Ramos (cell line): ENCODE measurements at regions not wholly inside any gene's neighbourhood (a gene's known extent, or its start where the extent isn't known, plus 50 kb on each side); places are given as distances from the start of the nearest gene placed in this dataset.

ENCODE experiments used
- in situ Hi-C: fragments of 300-500 bp; cut with MboI; formaldehyde crosslinking; loops from one replicate; pipeline ENCODE4 v1.14.3; 2022; ENCODE audit warnings: low sequenced_read_pairs; ENCODE audit not compliant: unreplicated experiment

- in situ Hi-C loops: no loop called here
These were observed 142.2 kb downstream of the PHETA1 start for GRCh38 chr12:111226680-111227079.

GRCh38 chr12:111225307-111225706 is 143.6 kb downstream of the PHETA1 start:
- in situ Hi-C loops: no loop called here

- in situ Hi-C loops: no loop called here
These were observed 144.5 kb downstream of the PHETA1 start for GRCh38 chr12:111224186-111225066.

GRCh38 chr12:111222523-111222922 is 146.4 kb downstream of the PHETA1 start:
- in situ Hi-C loops: no loop called here

GRCh38 chr12:111222027-111222414 is 146.9 kb downstream of the PHETA1 start:
- in situ Hi-C loops: no loop called here

- in situ Hi-C loops: no loop called here
These were observed 147.6 kb downstream of the PHETA1 start for GRCh38 chr12:111221062-111222026.

GRCh38 chr12:111220363-111220762 is 148.5 kb downstream of the PHETA1 start:
- in situ Hi-C loops: no loop called here

GRCh38 chr12:111219440-111219839 is 149.5 kb downstream of the PHETA1 start:
- in situ Hi-C loops: no loop called here

GRCh38 chr12:111218499-111218898 is 150.4 kb downstream of the PHETA1 start:
- in situ Hi-C loops: no loop called here

- in situ Hi-C loops: no loop called here
These were observed 152.3 kb downstream of the PHETA1 start for GRCh38 chr12:111216387-111217159.

- in situ Hi-C loops: no loop called here
These were observed 153.0 kb downstream of the PHETA1 start for GRCh38 chr12:111215881-111216280.

- in situ Hi-C loops: no loop called here
These were observed 154.5 kb downstream of the PHETA1 start for GRCh38 chr12:111214401-111214800.

- in situ Hi-C loops: no loop called here
These were observed 155.3 kb downstream of the PHETA1 start for GRCh38 chr12:111213561-111213960.

GRCh38 chr12:111212814-111213456 is 156.0 kb downstream of the PHETA1 start:
- in situ Hi-C loops: no loop called here

GRCh38 chr12:111211910-111212757 is 156.8 kb downstream of the PHETA1 start:
- in situ Hi-C loops: no loop called here

- in situ Hi-C loops: no loop called here
These were observed 159.1 kb downstream of the PHETA1 start for GRCh38 chr12:111209811-111210210.

GRCh38 chr12:111207761-111208160 is 161.1 kb downstream of the PHETA1 start:
- in situ Hi-C loops: no loop called here

- in situ Hi-C loops: no loop called here
These were observed 164.1 kb downstream of the PHETA1 start for GRCh38 chr12:111204788-111205241.

- in situ Hi-C loops: no loop called here
These were observed 164.9 kb downstream of the PHETA1 start for GRCh38 chr12:111203969-111204368.
